PC-3 (cell line): ENCODE measurements at regions not wholly inside any gene's neighbourhood (a gene's known extent, or its start where the extent isn't known, plus 50 kb on each side); places are given as distances from the start of the nearest gene placed in this dataset.

Experiments used
- ATAC-seq: fragments of 200-7000 bp; cut with Tn5 transposase; 2 replicates; pipeline ENCODE4 v1.9.1; 2020; ENCODE audit warnings: mild to moderate bottlenecking, moderate library complexity
- BruUV-seq: library from RNA; stranded (reverse); fragments of 400-500 nt; replicated peaks from 2 replicates; lab custom pipeline; 2021; lab: Mats Ljungman, UMichigan
- CTCF ChIA-PET: fragments of 300-600 bp; sonication (Branson Sonifier 250); formaldehyde crosslinking; loops from one replicate; lab custom pipeline; 2022; ENCODE audit warnings: antibody characterized with exemption; lab: Charles Lee
- POLR2A ChIA-PET: fragments of 300-600 bp; sonication (Branson Sonifier 250); formaldehyde crosslinking; loops from one replicate; lab custom pipeline; 2022; ENCODE audit warnings: antibody characterized with exemption; ENCODE audit not compliant: unreplicated experiment; lab: Charles Lee
- DNase-seq: peaks from one replicate; pipeline ENCODE4 v3.0.0-alpha.2; 2015
- H2AFZ ChIP-seq: fragments of 300-600 bp; sonication (generic); 2 replicates; pipeline ENCODE4 v1.6.0; 2016; ENCODE audit warnings: antibody characterized with exemption, low read length
- H3F3A ChIP-seq: fragments of 300-600 bp; sonication (generic); one replicate; pipeline ENCODE4 v1.6.0; 2017; ENCODE audit warnings: antibody characterized with exemption, low read length, control low read depth, mild to moderate bottlenecking; ENCODE audit not compliant: unreplicated experiment
- H3K27ac ChIP-seq: fragments of 300-600 bp; sonication (generic); 2 replicates; pipeline ENCODE4 v1.5.1; 2016; ENCODE audit warnings: mild to moderate bottlenecking, low read length
- H3K27me3 ChIP-seq: fragments of 300-600 bp; sonication (generic); 2 replicates; pipeline ENCODE4 v1.6.1; 2016; ENCODE audit warnings: low read length, mixed read lengths
- H3K36me3 ChIP-seq: fragments of 300-600 bp; sonication (generic); 2 replicates; pipeline ENCODE4 v1.6.1; 2016; ENCODE audit warnings: low read depth, mixed run types, low read length, mixed read lengths
- H3K4me1 ChIP-seq: fragments of 300-600 bp; sonication (generic); 2 replicates; pipeline ENCODE4 v1.5.1; 2016; ENCODE audit warnings: low read length; ENCODE audit not compliant: insufficient read depth
- H3K4me2 ChIP-seq: fragments of 300-600 bp; sonication (generic); 2 replicates; pipeline ENCODE4 v1.6.0; 2016; ENCODE audit warnings: low read length
- H3K4me3 ChIP-seq: fragments of 300-600 bp; sonication (generic); 2 replicates; pipeline ENCODE4 v1.5.1; 2016; ENCODE audit warnings: mild to moderate bottlenecking, low read length, mixed read lengths
- H3K79me2 ChIP-seq: fragments of 300-600 bp; sonication (generic); 2 replicates; pipeline ENCODE4 v1.6.1; 2017; ENCODE audit warnings: low read length, mixed read lengths
- H3K9ac ChIP-seq: fragments of 300-600 bp; sonication (generic); 2 replicates; pipeline ENCODE4 v1.6.0; 2016; ENCODE audit warnings: mild to moderate bottlenecking, low read length
- H3K9me2 ChIP-seq: fragments of 300-600 bp; sonication (generic); replicated peaks from 2 replicates; pipeline ENCODE4 v1.6.1; 2016; ENCODE audit warnings: mixed run types, low read length, mixed read lengths
- H3K9me3 ChIP-seq: fragments of 300-600 bp; sonication (generic); 2 replicates; pipeline ENCODE4 v1.6.1; 2016; ENCODE audit warnings: low read length, mixed read lengths
- H4K20me1 ChIP-seq: fragments of 300-600 bp; sonication (generic); 2 replicates; pipeline ENCODE4 v1.6.1; 2016; ENCODE audit warnings: low read length, mixed read lengths
- CTCF ChIP-seq: fragments of 300-600 bp; sonication (generic); conservative IDR thresholded peaks from 2 replicates; pipeline ENCODE4 v1.5.1; 2017; ENCODE audit warnings: antibody characterized with exemption, low read depth, mild to moderate bottlenecking, low read length
- EZH2 ChIP-seq: fragments of 300-600 bp; sonication (generic); IDR thresholded peaks from one replicate; pipeline ENCODE4 v1.6.1; 2017; ENCODE audit warnings: antibody characterized with exemption, mild to moderate bottlenecking, low read length; ENCODE audit not compliant: unreplicated experiment
- EZH2phosphoT487 ChIP-seq: fragments of 300-600 bp; sonication (generic); IDR thresholded peaks from 2 replicates; pipeline ENCODE4 v1.6.1; 2018; ENCODE audit warnings: mild to moderate bottlenecking, antibody characterized with exemption, low read length, borderline replicate concordance
- intact Hi-C: fragments of 100-400 bp; cut with micrococcal nuclease; formaldehyde crosslinking; loops from 2 replicates; pipeline ENCODE4 v1.9.0; 2023

GRCh38 chr5:166192696-166193095, 2098.7 kb upstream of the WWC1 start:
- CTCF ChIA-PET, result no interaction called here
- TF ChIP-seq EZH2 (no peak), CTCF (no peak), EZH2phosphoT487 (no peak)

GRCh38 chr5:166195981-166196380, 2095.5 kb upstream of the WWC1 start:
- POLR2A ChIA-PET, result no interaction called here
- BruUV-seq, result no TSS peak
- no peaks in the 10 kb centered on the region for H3K9me2 ChIP-seq
- no peak for DNase-seq
- no peak overlapping the region for H3K4me2 ChIP-seq
- CTCF ChIA-PET, result no interaction called here
- H3K27me3 ChIP-seq, result no peaks in the 10 kb centered on the region
- no peaks in the 10 kb centered on the region for H3K79me2 ChIP-seq
- intact Hi-C loops, result no loop called here
- no peaks in the 10 kb centered on the region for H3K36me3 ChIP-seq
- H2AFZ ChIP-seq, result no peak overlapping the region
- no peak for ATAC-seq
- TF ChIP-seq EZH2phosphoT487, result no peak
- no peak for TF ChIP-seq EZH2
- no peak for TF ChIP-seq CTCF
- peaks cover 4% of the 10 kb centered on the region; the same call in 1 of the 2 replicates for H3K9me3 ChIP-seq
- H3K9ac ChIP-seq, result no peak overlapping the region
- no peak overlapping the region for H3K27ac ChIP-seq
- H3K4me1 ChIP-seq, result no peaks in the 10 kb centered on the region
- no peak overlapping the region for H3K4me3 ChIP-seq
- no peaks in the 10 kb centered on the region for H3F3A ChIP-seq
- H4K20me1 ChIP-seq, result no peaks in the 10 kb centered on the region

More at GRCh38 chr5:166192696-166193095, 2098.7 kb upstream of the WWC1 start:
- H3K4me2 ChIP-seq, result no peak overlapping the region
- H3K9me3 ChIP-seq, result no peaks in the 10 kb centered on the region; the same call in 1 of the 2 replicates
- H3K9me2 ChIP-seq, result no peaks in the 10 kb centered on the region
- H2AFZ ChIP-seq, result no peak overlapping the region
- BruUV-seq, result no TSS peak
- ATAC-seq, result no peak
- H3K36me3 ChIP-seq, result no peaks in the 10 kb centered on the region
- H3F3A ChIP-seq, result no peaks in the 10 kb centered on the region
- H4K20me1 ChIP-seq, result no peaks in the 10 kb centered on the region
- no peak overlapping the region for H3K4me3 ChIP-seq
- H3K9ac ChIP-seq, result no peak overlapping the region
- POLR2A ChIA-PET, result no interaction called here
- H3K79me2 ChIP-seq, result no peaks in the 10 kb centered on the region
- H3K4me1 ChIP-seq, result no peaks in the 10 kb centered on the region
- H3K27ac ChIP-seq, result no peak overlapping the region
- no peaks in the 10 kb centered on the region for H3K27me3 ChIP-seq
- DNase-seq, result no peak
- intact Hi-C loops, result no loop called here

GRCh38 chr5:166200532-166200931, 2090.9 kb upstream of the WWC1 start:
- Histone ChIP-seq H2AFZ (no peak overlapping the region), H3K27ac (no peak overlapping the region), H3K4me3 (no peak overlapping the region), H3K36me3 (no peaks in the 10 kb centered on the region), H3K4me2 (no peak overlapping the region), H3K9me2 (no peaks in the 10 kb centered on the region), H3K79me2 (no peaks in the 10 kb centered on the region), H3F3A (no peaks in the 10 kb centered on the region), H3K9ac (no peak overlapping the region), H4K20me1 (no peaks in the 10 kb centered on the region), H3K4me1 (no peaks in the 10 kb centered on the region), H3K9me3 (0 out of 2 replicates have a peak, but pooled peaks cover 4% of the 10 kb centered on the region), H3K27me3 (no peaks in the 10 kb centered on the region)
- no peak for TF ChIP-seq EZH2
- TF ChIP-seq EZH2phosphoT487, result no peak
- TF ChIP-seq CTCF, result no peak
- no peak for ATAC-seq
- no TSS peak for BruUV-seq
- intact Hi-C loops, result no loop called here
- ChIA-PET POLR2A (no interaction called here), CTCF (no interaction called here)
- no peak for DNase-seq
